ENCODE measurements at regions not wholly inside any gene's neighbourhood (a gene's known extent, or its start where the extent isn't known, plus 50 kb on each side); places are given as distances from the start of the nearest gene placed in this dataset.

GRCh38 chr13:33454844-33455705 lies 169.5 kb upstream of the STARD13 start:
- TF ChIP-seq CTCF (conservative IDR thresholded peaks at IDR 0.05) = no peak
- no peak overlapping the region for H3K27ac ChIP-seq

GRCh38 chr13:33459702-33460101 lies 174.1 kb upstream of the STARD13 start:
- TF ChIP-seq CTCF (conservative IDR thresholded peaks at IDR 0.05) = no peak
- no peak overlapping the region for H3K27ac ChIP-seq

GRCh38 chr13:33462109-33462508 lies 176.6 kb upstream of the STARD13 start:
- no peak for TF ChIP-seq CTCF (conservative IDR thresholded peaks at IDR 0.05)
- no peak overlapping the region for H3K27ac ChIP-seq

GRCh38 chr13:33464345-33464744 lies 178.8 kb upstream of the STARD13 start:
- TF ChIP-seq CTCF (conservative IDR thresholded peaks at IDR 0.05) = no peak
- H3K27ac ChIP-seq = no peak overlapping the region

GRCh38 chr13:33466262-33466661 lies 180.7 kb upstream of the STARD13 start:
- no peak overlapping the region for H3K27ac ChIP-seq
- 0 out of 2 replicates have a peak, but pooled peaks have one; percentile 14 for TF ChIP-seq CTCF (conservative IDR thresholded peaks at IDR 0.05)

GRCh38 chr13:33467556-33467955 lies 182.0 kb upstream of the STARD13 start:
- no peak for TF ChIP-seq CTCF (conservative IDR thresholded peaks at IDR 0.05)
- H3K27ac ChIP-seq = no peak overlapping the region

GRCh38 chr13:33471204-33471603 lies 185.6 kb upstream of the STARD13 start:
- peak overlapping the region; percentile 17; the same call in 1 of the 2 replicates for H3K27ac ChIP-seq
- TF ChIP-seq CTCF (conservative IDR thresholded peaks at IDR 0.05) = no peak

Measured in VCaP (cell line).